IMR-90 (cell line): ENCODE measurements at regions not wholly inside any gene's neighbourhood (a gene's known extent, or its start where the extent isn't known, plus 50 kb on each side); places are given as distances from the start of the nearest gene placed in this dataset.

Source experiments
- CHD1 ChIP-seq: IDR thresholded peaks from 2 replicates; pipeline ENCODE4 v1.6.1; 2012; ENCODE audit warnings: low read depth, low read length, improper control_type of control experiment
- MXI1 ChIP-seq: IDR thresholded peaks from 2 replicates; pipeline ENCODE4 v1.6.1; 2012; ENCODE audit warnings: low read depth, mild to moderate bottlenecking, low read length, moderate library complexity, borderline replicate concordance
- POLR2A ChIP-seq: IDR thresholded peaks from 2 replicates; pipeline ENCODE4 v1.6.1; 2012; ENCODE audit warnings: mild to moderate bottlenecking, low read depth, low read length
- RAD21 ChIP-seq: IDR thresholded peaks from 2 replicates; pipeline ENCODE4 v1.6.1; 2012; ENCODE audit warnings: low read length, improper control_type of control experiment
- RCOR1 ChIP-seq: IDR thresholded peaks from 2 replicates; pipeline ENCODE4 v1.6.1; 2012; ENCODE audit warnings: mild to moderate bottlenecking, low read length, improper control_type of control experiment; ENCODE audit not compliant: insufficient replicate concordance
- RFX5 ChIP-seq: IDR thresholded peaks from 2 replicates; pipeline ENCODE4 v1.8.0; 2012; ENCODE audit warnings: low read depth, mild to moderate bottlenecking, low read length, moderate library complexity
- SMC3 ChIP-seq: fragments of 150-350 bp; IDR thresholded peaks from 2 replicates; pipeline ENCODE4 v1.6.1; 2016; ENCODE audit warnings: low read depth, mild to moderate bottlenecking, antibody characterized with exemption, low read length, moderate library complexity
- TF ChIP-seq, protein P1 (sequence below): conservative IDR thresholded peaks from 2 replicates; pipeline ENCODE4 v1.5.1; 2012; ENCODE audit warnings: mild to moderate bottlenecking, low read depth, low read length, improper control_type of control experiment

DNA sequence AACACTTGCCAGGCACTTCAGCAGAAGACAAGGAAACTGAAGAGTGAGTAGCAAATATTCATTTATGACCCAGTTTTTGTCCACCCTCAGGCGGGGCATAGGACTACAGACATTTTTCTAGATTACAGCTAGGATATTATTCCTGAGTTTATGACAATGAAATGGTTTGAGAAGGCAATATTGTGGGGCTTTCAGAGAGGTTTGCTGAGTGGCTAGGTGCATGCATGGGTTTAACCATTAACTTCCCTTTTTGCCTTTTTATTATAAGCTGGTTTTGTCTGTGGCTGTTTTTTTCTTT is 104.0 kb upstream of the BCAT1 start:
- TF ChIP-seq, protein P1, sequence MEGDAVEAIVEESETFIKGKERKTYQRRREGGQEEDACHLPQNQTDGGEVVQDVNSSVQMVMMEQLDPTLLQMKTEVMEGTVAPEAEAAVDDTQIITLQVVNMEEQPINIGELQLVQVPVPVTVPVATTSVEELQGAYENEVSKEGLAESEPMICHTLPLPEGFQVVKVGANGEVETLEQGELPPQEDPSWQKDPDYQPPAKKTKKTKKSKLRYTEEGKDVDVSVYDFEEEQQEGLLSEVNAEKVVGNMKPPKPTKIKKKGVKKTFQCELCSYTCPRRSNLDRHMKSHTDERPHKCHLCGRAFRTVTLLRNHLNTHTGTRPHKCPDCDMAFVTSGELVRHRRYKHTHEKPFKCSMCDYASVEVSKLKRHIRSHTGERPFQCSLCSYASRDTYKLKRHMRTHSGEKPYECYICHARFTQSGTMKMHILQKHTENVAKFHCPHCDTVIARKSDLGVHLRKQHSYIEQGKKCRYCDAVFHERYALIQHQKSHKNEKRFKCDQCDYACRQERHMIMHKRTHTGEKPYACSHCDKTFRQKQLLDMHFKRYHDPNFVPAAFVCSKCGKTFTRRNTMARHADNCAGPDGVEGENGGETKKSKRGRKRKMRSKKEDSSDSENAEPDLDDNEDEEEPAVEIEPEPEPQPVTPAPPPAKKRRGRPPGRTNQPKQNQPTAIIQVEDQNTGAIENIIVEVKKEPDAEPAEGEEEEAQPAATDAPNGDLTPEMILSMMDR = no peak
- no peak for TF ChIP-seq POLR2A
- no peak for TF ChIP-seq RAD21
- no peak for TF ChIP-seq CHD1
- TF ChIP-seq RCOR1 = no peak
- TF ChIP-seq MXI1 = no peak
- no peak for TF ChIP-seq RFX5
- TF ChIP-seq SMC3 = no peak
